Activated B cell treated with CpG ODN at 0.5 μM for 24 hours (primary cell): ENCODE measurements at regions not wholly inside any gene's neighbourhood (a gene's known extent, or its start where the extent isn't known, plus 50 kb on each side); places are given as distances from the start of the nearest gene placed in this dataset.

ENCODE experiments used
- ATAC-seq: fragments of 200-7000 bp; cut with Tn5 transposase; one replicate; pipeline ENCODE4 v1.10.0; 2021; ENCODE audit warnings: low read depth, mild to moderate bottlenecking, moderate library complexity
- CTCF ChIA-PET: fragments of 350-600 bp; sonication (Branson Sonifier 250); formaldehyde crosslinking; loops from one replicate; lab custom pipeline; 2021; ENCODE audit warnings: antibody characterized with exemption; lab: Charles Lee
- POLR2A ChIA-PET: fragments of 350-600 bp; sonication (Branson Sonifier 250); formaldehyde crosslinking; loops from one replicate; lab custom pipeline; 2021; ENCODE audit warnings: antibody characterized with exemption; lab: Charles Lee
- DNase-seq: peaks from one replicate; pipeline ENCODE4 v3.0.0; 2022
- H3K27ac Mint-ChIP-seq: one replicate; pipeline ENCODE4 v1.8.0; 2020; ENCODE audit warnings: mixed read lengths
- H3K27me3 Mint-ChIP-seq: one replicate; pipeline ENCODE4 v1.8.0; 2021; ENCODE audit warnings: mixed read lengths
- H3K36me3 Mint-ChIP-seq: one replicate; pipeline ENCODE4 v1.8.0; 2021; ENCODE audit warnings: low read depth, mixed read lengths
- H3K4me1 Mint-ChIP-seq: one replicate; pipeline ENCODE4 v1.8.0; 2021; ENCODE audit warnings: mixed read lengths
- H3K4me3 Mint-ChIP-seq: one replicate; pipeline ENCODE4 v1.8.0; 2020; ENCODE audit warnings: mild to moderate bottlenecking, mixed read lengths
- H3K9me3 Mint-ChIP-seq: one replicate; pipeline ENCODE4 v1.8.0; 2020; ENCODE audit warnings: mixed read lengths
- CTCF ChIP-seq: fragments of 200-600 bp; IDR thresholded peaks from one replicate; pipeline ENCODE4 v1.8.0; 2022; ENCODE audit warnings: antibody characterized with exemption, mild to moderate bottlenecking
- intact Hi-C: fragments of 100-400 bp; cut with micrococcal nuclease; formaldehyde crosslinking; loops from one replicate; pipeline ENCODE4 v1.15.1; 2024

DNA sequence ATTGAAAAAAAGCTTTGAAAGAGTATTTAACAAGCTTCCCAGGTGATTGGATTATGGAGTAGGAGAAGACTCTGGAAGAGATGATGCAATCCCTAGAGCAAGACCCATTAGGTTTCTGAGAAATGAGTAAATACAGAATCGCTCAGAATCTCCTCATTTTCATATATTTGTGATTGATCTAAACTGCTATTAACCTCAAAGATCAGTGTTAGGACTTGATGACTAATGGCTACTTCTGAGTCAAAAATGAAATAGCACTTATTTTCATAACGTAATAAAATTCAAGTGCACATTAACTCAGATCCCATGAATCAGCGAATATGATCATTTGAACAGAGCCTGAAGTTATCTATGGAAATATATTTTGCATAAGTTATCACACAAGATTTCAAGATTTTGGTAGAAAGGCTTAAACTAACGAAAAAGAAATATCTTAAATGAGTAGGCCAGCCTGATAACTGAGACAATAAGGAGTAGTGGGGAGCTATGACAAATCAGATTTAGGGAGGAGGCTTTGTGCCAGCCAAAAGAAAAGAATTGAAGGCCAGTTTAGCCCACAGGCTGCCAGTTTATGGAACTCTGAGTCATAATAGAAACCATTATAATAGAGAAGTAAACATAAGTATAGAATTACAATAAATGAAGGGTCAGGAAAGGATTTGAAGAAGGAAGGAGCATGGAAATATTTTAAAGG is 106.7 kb upstream of the OSMR start:
- Mint-ChIP-seq H3K36me3 (no peaks in the 10 kb centered on the region), H3K27ac (no peak overlapping the region), H3K4me3 (no peak overlapping the region), H3K27me3 (no peaks in the 10 kb centered on the region), H3K9me3 (peaks cover 13% of the 10 kb centered on the region), H3K4me1 (no peaks in the 10 kb centered on the region)
- intact Hi-C loops, result no loop called here
- CTCF ChIA-PET, result no interaction called here
- no peak for ATAC-seq
- TF ChIP-seq CTCF, result no peak
- POLR2A ChIA-PET, result no interaction called here
- DNase-seq, result no peak

- ATAC-seq (no peak), DNase-seq (no peak)
- intact Hi-C loops, result no loop called here
- Mint-ChIP-seq H3K27me3 (no peaks in the 10 kb centered on the region), H3K27ac (no peak overlapping the region), H3K4me1 (no peaks in the 10 kb centered on the region), H3K9me3 (peaks cover 13% of the 10 kb centered on the region), H3K36me3 (no peaks in the 10 kb centered on the region), H3K4me3 (no peak overlapping the region)
- CTCF ChIA-PET, result no interaction called here
- POLR2A ChIA-PET, result no interaction called here
- no peak for TF ChIP-seq CTCF
These were observed 106.1 kb upstream of the OSMR start for GRCh38 chr5:38739705-38740045.

DNA sequence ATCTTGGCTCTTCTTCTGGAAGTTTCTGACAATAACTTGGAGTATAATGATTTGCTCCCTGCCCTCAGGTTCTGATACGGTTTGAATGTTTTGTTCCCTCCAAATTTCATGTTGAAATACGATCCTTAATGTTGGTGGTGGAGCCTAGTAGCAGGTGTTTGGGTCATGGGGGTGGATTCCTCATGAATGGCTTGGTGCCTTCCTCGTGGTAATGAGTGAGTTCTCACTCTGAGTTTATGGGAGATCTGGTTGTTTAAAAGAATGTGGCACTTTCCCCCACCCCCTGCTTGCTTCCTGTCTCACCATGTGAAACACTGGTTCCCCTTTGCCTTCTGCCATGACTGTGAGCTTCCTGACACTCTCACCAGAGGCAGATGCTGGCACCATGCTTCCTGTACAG is 103.0 kb upstream of the OSMR start:
- ATAC-seq, result no peak
- Mint-ChIP-seq H3K27ac (no peak overlapping the region), H3K4me3 (no peak overlapping the region), H3K36me3 (no peaks in the 10 kb centered on the region), H3K9me3 (peaks cover 13% of the 10 kb centered on the region), H3K4me1 (no peaks in the 10 kb centered on the region), H3K27me3 (peaks cover 2% of the 10 kb centered on the region)
- no peak for TF ChIP-seq CTCF
- DNase-seq, result no peak
- CTCF ChIA-PET, result no interaction called here
- POLR2A ChIA-PET, result no interaction called here
- intact Hi-C loops, result no loop called here

GRCh38 chr5:38743562-38743961 is 102.2 kb upstream of the OSMR start:
- H3K4me3 Mint-ChIP-seq, result no peak overlapping the region
- H3K4me1 Mint-ChIP-seq, result no peaks in the 10 kb centered on the region
- H3K9me3 Mint-ChIP-seq, result peaks cover 13% of the 10 kb centered on the region
- H3K36me3 Mint-ChIP-seq, result no peaks in the 10 kb centered on the region
- ATAC-seq, result no peak
- ChIA-PET CTCF (no interaction called here), POLR2A (no interaction called here)
- H3K27ac Mint-ChIP-seq, result no peak overlapping the region
- DNase-seq, result no peak
- TF ChIP-seq CTCF, result no peak
- intact Hi-C loops, result no loop called here
- peaks cover 2% of the 10 kb centered on the region for H3K27me3 Mint-ChIP-seq

- no peak overlapping the region for H3K27ac Mint-ChIP-seq
- ChIA-PET POLR2A (no interaction called here), CTCF (no interaction called here)
- H3K27me3 Mint-ChIP-seq, result peaks cover 2% of the 10 kb centered on the region
- ATAC-seq (no peak), DNase-seq (no peak)
- TF ChIP-seq CTCF, result no peak
- peaks cover 13% of the 10 kb centered on the region for H3K9me3 Mint-ChIP-seq
- H3K4me3 Mint-ChIP-seq, result no peak overlapping the region
- H3K4me1 Mint-ChIP-seq, result no peaks in the 10 kb centered on the region
- H3K36me3 Mint-ChIP-seq, result no peaks in the 10 kb centered on the region
- intact Hi-C loops, result no loop called here
These were observed 99.7 kb upstream of the OSMR start for GRCh38 chr5:38745836-38746732.
